Lung (tissue), 11 donors: ENCODE measurements at regions not wholly inside any gene's neighbourhood (a gene's known extent, or its start where the extent isn't known, plus 50 kb on each side); places are given as distances from the start of the nearest gene placed in this dataset.

Source experiments
- ATAC-seq: fragments of 200-7000 bp; cut with Tn5 transposase; one replicate; pipeline ENCODE4 v1.9.1; 2020; ENCODE audit warnings: moderate number of reproducible peaks; ENCODE audit not compliant: insufficient read depth, low FRiP score
- DNase-seq, 3 donors: peaks; one replicate each; pipeline ENCODE4 v3.0.0-alpha.2; 2013 to 2017
- H3K27ac ChIP-seq, 2 donors: one replicate each; pipeline ENCODE4 v1.5.1; 2013; ENCODE audit warnings: mild to moderate bottlenecking in 2 of 2, moderate library complexity in 2 of 2, control low read depth in 1 of 2, inconsistent platforms in 1 of 2, low read depth in 1 of 2, low read length in 1 of 2
- H3K27me3 ChIP-seq, 3 donors: one replicate each; pipeline ENCODE4 v1.5.1; 2013; ENCODE audit warnings: low read length in 2 of 3; ENCODE audit not compliant: control insufficient read depth in 3 of 3, insufficient read depth in 3 of 3
- H3K36me3 ChIP-seq, 4 donors: one replicate each; pipeline ENCODE4 v1.5.1; 2013; ENCODE audit warnings: low read length in 4 of 4, mild to moderate bottlenecking in 1 of 4, moderate library complexity in 1 of 4; ENCODE audit not compliant: control insufficient read depth in 4 of 4, insufficient read depth in 4 of 4
- H3K4me1 ChIP-seq, 5 donors: one replicate each; pipeline ENCODE4 v1.5.1; 2013; ENCODE audit warnings: low read length in 5 of 5, mild to moderate bottlenecking in 2 of 5, moderate library complexity in 1 of 5; ENCODE audit not compliant: control insufficient read depth in 5 of 5, insufficient read depth in 5 of 5
- H3K4me3 ChIP-seq: one replicate; pipeline ENCODE4 v1.5.1; 2013; ENCODE audit warnings: mild to moderate bottlenecking, control low read depth, moderate library complexity
- H3K9ac ChIP-seq, 2 donors: one replicate each; pipeline ENCODE4 v1.5.1; 2013; ENCODE audit warnings: low read length in 2 of 2, control low read depth in 1 of 2; ENCODE audit not compliant: insufficient read depth in 1 of 2
- H3K9me3 ChIP-seq, 4 donors: one replicate each; pipeline ENCODE4 v1.5.1; 2013; ENCODE audit warnings: low read length in 3 of 4, mild to moderate bottlenecking in 1 of 4, moderate library complexity in 1 of 4; ENCODE audit not compliant: control insufficient read depth in 4 of 4, insufficient read depth in 3 of 4
- WGBS, 2 donors: extraction: QIAGEN DNeasy Blood & Tissue Kit; methylation state at CpG; one replicate each; pipeline ENCODE4 v1.1.7; 2013; 5-methylcytosine and 5-hydroxymethylcytosine counted together
- TF ChIP-seq, protein P1 (sequence below): IDR thresholded peaks from 2 replicates; pipeline ENCODE4 v1.5.1; 2012; ENCODE audit warnings: mild to moderate bottlenecking; ENCODE audit errors: control extremely low read depth, extremely low read depth
- donor health status: control.
- donor health status: control.
- donor health status: Bipolar disorder and iron deficiency.
- donor health status: healthy.
- donor health status: DM: yes; HTN: yes; CAD: no.

- Histone ChIP-seq H3K36me3 (no peaks in the 10 kb centered on the region), H3K9ac (no peak overlapping the region), H3K27me3 (no peaks in the 10 kb centered on the region), H3K4me3 (no peak overlapping the region), H3K27ac (no peak overlapping the region), H3K4me1 (no peaks in the 10 kb centered on the region), H3K9me3 (no peaks in the 10 kb centered on the region)
- no peak for ATAC-seq
- DNase-seq: no peak
- TF ChIP-seq, protein P1, sequence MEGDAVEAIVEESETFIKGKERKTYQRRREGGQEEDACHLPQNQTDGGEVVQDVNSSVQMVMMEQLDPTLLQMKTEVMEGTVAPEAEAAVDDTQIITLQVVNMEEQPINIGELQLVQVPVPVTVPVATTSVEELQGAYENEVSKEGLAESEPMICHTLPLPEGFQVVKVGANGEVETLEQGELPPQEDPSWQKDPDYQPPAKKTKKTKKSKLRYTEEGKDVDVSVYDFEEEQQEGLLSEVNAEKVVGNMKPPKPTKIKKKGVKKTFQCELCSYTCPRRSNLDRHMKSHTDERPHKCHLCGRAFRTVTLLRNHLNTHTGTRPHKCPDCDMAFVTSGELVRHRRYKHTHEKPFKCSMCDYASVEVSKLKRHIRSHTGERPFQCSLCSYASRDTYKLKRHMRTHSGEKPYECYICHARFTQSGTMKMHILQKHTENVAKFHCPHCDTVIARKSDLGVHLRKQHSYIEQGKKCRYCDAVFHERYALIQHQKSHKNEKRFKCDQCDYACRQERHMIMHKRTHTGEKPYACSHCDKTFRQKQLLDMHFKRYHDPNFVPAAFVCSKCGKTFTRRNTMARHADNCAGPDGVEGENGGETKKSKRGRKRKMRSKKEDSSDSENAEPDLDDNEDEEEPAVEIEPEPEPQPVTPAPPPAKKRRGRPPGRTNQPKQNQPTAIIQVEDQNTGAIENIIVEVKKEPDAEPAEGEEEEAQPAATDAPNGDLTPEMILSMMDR: no peak
- 87 to 93% methylated on average over 5 of the region's 5 CpGs for WGBS, 2 donors
These were observed 135.7 kb downstream of the GXYLT1 start for GRCh38 chr12:42008996-42009395.

DNA sequence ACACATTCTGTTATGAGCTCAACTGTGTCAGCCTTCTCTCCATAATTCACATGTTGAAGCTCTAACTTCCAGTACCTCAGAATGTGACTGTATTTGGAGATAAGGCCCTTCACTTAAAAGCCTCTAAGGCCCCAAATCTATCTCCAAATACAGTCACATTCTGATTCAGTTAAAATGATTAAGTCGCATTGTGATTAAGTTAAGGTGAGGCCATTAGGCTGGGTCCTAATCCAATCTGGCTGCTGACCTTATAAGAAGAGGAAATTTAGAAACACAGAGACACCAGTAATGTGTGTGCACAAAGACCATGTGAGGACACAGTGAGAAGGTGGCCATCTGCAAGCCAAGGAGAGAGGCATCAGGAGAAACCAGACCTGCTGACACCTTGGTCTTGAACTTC is 141.6 kb downstream of the GXYLT1 start:
- Histone ChIP-seq H3K27ac (no peak overlapping the region), H3K9ac (no peak overlapping the region), H3K4me3 (no peak overlapping the region), H3K9me3 (no peaks in the 10 kb centered on the region), H3K4me1 (no peaks in the 10 kb centered on the region), H3K36me3 (no peaks in the 10 kb centered on the region), H3K27me3 (no peaks in the 10 kb centered on the region)
- DNase-seq (no peak), ATAC-seq (no peak)
- WGBS, 2 donors: 92 to 100% methylated on average over 1 of the region's 1 CpG
- TF ChIP-seq, protein P1: no peak

GRCh38 chr12:42002563-42002962 is 142.1 kb downstream of the GXYLT1 start:
- no peak for ATAC-seq

DNA sequence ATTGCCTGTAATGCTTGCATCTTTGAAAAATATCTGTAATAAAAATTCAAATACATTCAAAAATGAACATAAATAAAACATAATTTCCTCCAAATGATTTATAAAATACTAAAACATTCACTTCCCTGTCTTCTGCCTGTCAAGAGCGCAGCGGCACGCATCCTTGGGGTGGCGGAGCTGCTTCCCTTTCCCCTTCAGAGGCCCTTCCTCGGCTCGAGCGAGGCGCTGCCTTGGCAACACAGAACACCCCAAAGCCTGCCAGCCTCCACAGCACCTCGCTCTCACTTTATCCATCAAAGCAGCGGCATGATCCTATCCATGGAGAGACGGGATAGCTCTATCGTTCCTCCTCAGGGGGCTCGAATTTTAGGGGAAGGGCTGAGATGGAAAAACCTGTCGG is 146.2 kb downstream of the GXYLT1 start:
- ATAC-seq (no peak), DNase-seq (no peak)
- H3K36me3 ChIP-seq: no peaks in the 10 kb centered on the region
- TF ChIP-seq, protein P1: no peak
- H3K27ac ChIP-seq: no peak overlapping the region
- whole genome bisulfite sequencing, 2 donors: 63 to 73% methylated on average over 14 of the region's 14 CpGs
- peaks cover 0 to under 1% (median 0%) of the 10 kb centered on the region in 4 donors for H3K9me3 ChIP-seq
- no peaks in the 10 kb centered on the region for H3K4me1 ChIP-seq
- H3K27me3 ChIP-seq: no peaks in the 10 kb centered on the region
- H3K9ac ChIP-seq: no peak overlapping the region
- no peak overlapping the region for H3K4me3 ChIP-seq

More at GRCh38 chr12:42002563-42002962, 142.1 kb downstream of the GXYLT1 start:
- Histone ChIP-seq H3K4me1 (no peaks in the 10 kb centered on the region), H3K9me3 (no peaks in the 10 kb centered on the region), H3K27ac (no peak overlapping the region), H3K9ac (no peak overlapping the region), H3K27me3 (no peaks in the 10 kb centered on the region), H3K36me3 (no peaks in the 10 kb centered on the region), H3K4me3 (no peak overlapping the region)
- WGBS, 2 donors: 94 to 100% methylated on average over 1 of the region's 1 CpG
- DNase-seq: no peak
- TF ChIP-seq, protein P1: no peak
